ENCODE measurements at regions not wholly inside any gene's neighbourhood (a gene's known extent, or its start where the extent isn't known, plus 50 kb on each side); places are given as distances from the start of the nearest gene placed in this dataset.

GRCh38 chr5:74310997-74311930 lies 329.3 kb downstream of the ENC1 start:
- no peak for DNase-seq

DNA sequence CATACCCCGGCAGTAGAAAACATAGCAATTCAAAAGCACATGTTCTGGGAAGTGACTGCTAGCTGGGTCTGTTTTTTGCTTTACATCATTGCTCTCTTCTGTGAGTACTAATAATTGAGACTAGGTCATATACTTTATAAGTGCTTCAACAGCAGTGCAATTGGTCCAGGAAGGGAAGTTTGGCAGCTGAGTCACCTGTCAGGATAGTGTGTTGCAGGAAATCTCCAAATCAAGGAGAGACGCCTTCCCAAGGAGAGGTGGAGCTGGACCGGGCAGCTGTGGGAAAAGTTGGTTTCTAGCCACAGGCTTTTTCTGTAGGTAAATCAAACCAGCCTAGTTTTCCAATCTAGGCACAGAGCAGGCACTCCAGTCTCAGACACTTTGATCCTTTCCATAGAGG lies 330.1 kb downstream of the ENC1 start:
- peak; percentile 39 for DNase-seq

- DNase-seq: no peak
Observed at GRCh38 chr5:74309050-74309449, 331.5 kb downstream of the ENC1 start.

GRCh38 chr5:74306845-74307244 lies 333.7 kb downstream of the ENC1 start:
- no peak for DNase-seq

GRCh38 chr5:74304536-74304935 lies 336.0 kb downstream of the ENC1 start:
- DNase-seq: no peak

DNA sequence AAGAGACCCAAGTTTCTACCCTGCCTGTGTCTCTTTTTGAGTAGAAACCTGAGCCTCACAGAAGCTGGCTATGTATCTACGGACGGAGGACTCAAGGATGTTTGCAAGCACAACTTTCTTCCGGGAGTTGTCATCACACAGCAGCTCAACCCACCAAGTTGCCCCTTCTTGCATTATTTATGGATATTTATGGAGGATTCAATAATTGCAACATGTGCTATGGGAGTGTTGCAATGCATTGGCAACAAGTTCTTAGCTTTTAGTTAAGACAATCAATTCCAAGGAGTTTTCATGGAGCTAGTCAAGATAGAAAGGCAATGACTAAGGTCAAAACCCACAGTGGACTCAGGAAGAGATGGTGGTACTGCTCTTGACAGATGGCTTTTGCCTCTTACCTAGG lies 336.9 kb downstream of the ENC1 start:
- DNase-seq: no peak

- no peak for DNase-seq
Observed at GRCh38 chr5:74301576-74301975, 339.0 kb downstream of the ENC1 start.

GRCh38 chr5:74300808-74301389 lies 339.6 kb downstream of the ENC1 start:
- DNase-seq: no peak

DNA sequence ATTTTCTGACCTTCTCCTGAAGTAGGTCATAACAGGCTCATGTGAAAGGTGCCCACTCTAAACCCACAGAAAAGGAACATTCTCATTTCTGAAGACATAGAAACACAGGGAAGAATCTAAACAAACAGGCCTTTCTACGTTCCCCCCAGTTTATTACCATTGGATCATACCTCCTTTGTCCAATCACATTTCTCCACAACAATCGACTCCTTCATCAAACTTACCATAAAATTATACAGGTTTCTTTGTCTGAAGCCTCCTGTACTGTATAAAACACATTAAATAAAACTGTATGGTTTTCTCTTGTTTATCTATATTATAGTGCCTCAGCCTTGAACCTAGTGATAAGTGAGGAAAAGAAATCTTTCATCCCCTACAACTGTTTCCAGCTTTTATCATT lies 340.7 kb downstream of the ENC1 start:
- DNase-seq: no peak

GRCh38 chr5:74296685-74297408 lies 343.7 kb downstream of the ENC1 start:
- DNase-seq: peak; percentile 53

GRCh38 chr5:74295676-74296075 lies 344.9 kb downstream of the ENC1 start:
- DNase-seq: no peak

- DNase-seq: no peak
Observed at GRCh38 chr5:74295141-74295540, 345.4 kb downstream of the ENC1 start.

DNA sequence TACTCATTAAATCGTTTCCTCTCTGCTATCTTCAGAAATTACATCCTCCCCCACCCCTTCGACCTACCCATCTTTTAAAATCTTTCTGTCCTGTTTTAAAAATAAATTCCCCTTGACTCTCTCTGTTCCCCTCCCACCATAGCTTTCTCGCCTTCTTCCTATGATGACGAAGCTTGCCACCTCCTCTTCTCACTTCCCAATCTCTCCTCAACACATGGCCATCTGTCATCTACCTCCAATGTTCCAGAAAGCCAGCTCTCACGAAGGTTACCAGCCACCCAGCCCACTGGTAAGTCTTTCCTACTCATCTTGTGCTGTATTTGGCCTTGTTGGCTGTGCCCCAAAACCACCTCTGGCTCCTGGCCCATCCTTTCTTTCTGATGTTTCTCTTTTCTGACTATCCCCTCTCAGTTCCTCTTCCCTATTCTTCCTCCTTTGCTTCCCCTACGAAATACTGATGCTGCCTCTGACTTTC lies 346.3 kb downstream of the ENC1 start:
- no peak for DNase-seq

GRCh38 chr5:74293182-74293581 lies 347.3 kb downstream of the ENC1 start:
- DNase-seq: no peak

GRCh38 chr5:74290634-74291241 lies 349.8 kb downstream of the ENC1 start:
- DNase-seq: no peak

DNA sequence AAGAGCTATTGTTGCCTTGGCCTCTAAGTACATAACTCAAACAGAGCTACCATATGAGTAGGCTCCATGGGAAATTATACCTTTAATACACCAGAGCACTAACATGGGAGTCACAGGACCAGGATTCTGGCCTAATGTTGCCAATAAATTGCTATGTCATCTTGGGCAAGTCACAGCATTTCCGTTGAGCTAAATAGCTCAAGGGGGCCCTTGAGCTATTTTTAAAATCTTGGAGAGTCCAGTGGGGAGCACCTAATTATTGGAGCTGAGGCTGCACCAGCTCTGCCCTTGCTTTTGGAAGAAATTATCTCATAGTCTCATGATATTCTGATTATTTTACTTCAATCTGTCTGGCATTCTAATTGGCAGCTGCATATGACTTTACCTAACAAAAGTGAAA lies 350.8 kb downstream of the ENC1 start:
- no peak for DNase-seq

GRCh38 chr5:74289238-74289637 lies 351.3 kb downstream of the ENC1 start:
- DNase-seq: no peak

DNA sequence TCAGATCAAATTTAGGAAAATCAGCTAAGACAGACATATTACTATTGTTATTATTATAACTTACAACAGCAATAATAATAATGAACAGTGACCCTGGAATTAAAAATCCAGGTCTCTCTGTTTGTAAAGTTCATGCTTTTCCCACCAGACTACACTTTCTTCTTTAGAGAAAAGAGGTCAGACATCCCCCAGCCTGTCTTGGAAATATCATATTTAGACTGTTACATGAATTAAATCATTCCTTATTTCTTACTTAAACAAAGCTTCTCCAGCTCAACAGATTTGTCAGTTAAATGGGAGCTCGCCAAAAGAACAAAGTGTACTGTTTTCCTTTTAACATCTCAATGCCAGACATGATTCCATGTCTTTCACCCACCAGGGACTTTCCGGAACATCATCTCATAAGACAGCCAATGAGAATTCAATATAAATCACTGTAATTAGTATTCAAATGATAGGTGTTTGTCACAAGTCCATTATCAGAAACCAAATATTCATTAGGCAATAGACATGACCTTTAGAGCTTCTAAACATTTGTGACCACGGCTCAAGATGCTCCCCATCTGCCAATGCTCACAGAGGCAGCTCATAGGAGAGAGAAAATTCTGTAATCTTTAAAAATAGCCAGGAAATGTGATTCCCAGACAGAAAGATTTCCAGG lies 351.9 kb downstream of the ENC1 start:
- no peak for DNase-seq

DNA sequence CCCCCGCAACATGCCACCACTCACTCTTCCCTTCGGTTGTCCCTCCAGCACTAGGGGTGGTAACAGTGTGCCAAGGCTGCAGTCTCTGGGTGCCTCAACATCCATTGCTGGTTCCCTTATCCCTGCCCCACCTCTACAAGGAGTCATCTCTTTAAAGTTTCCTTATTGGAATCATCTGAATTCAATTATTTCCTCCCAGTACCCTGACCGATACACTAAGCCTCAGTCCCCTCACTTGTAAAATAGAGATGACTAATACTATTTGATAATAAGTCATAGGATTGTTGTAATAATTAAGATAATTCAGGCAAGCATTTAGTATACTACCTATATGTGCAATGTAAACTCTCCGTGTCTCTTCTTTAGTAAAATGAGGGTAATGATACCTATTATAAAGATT lies 352.5 kb downstream of the ENC1 start:
- no peak for DNase-seq

GRCh38 chr5:74286734-74287695 lies 353.5 kb downstream of the ENC1 start:
- DNase-seq: no peak

DNA sequence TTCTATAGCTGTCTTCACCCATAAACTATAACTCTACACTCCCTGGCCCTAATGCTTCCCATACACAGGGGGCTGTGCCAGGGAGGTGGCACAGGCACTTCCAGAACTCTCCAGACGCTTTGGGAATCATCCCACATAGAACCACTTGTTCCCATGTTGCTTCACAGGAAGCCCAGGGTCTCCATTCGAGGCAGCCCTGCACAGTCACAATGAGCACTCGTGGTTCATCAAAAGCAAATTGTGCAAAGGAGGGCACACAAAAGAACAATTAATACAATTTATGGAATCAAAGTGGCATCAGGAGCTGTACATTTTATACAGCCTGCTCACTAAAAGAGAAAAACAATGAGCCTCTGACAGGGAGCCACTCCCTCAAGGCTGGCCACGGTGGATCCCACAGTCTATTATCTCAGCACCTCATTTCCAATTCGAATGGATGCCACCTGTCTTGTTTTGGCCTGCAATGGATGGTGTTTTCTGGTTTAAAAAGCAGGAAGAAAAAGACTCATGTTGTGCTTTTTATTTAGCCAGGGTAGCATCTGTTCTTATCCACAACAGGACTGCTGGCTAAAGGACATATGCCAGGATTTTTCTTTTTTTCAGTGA lies 354.8 kb downstream of the ENC1 start:
- DNase-seq: no peak
